Transverse colon (tissue), 4 donors: ENCODE measurements at regions not wholly inside any gene's neighbourhood (a gene's known extent, or its start where the extent isn't known, plus 50 kb on each side); places are given as distances from the start of the nearest gene placed in this dataset.

Experiments
- EP300 ChIP-seq: sonication (generic); formaldehyde crosslinking; IDR thresholded peaks from one replicate; pipeline ENCODE4 v1.6.1; 2017; ENCODE audit warnings: antibody characterized with exemption, low read depth
- POLR2A ChIP-seq: fragments of 450-650 bp; IDR thresholded peaks from one replicate; pipeline ENCODE4 v1.6.1; 2016; ENCODE audit warnings: antibody characterized with exemption, mild to moderate bottlenecking, moderate library complexity
- POLR2AphosphoS5 ChIP-seq, 3 donors: sonication (generic); formaldehyde crosslinking; IDR thresholded peaks; one replicate each; pipeline ENCODE4 v1.6.1; 2016; ENCODE audit warnings: antibody characterized with exemption in 3 of 3
- TF ChIP-seq, protein P1 (sequence below), 5 experiments: fragments of 200-600 bp in 3 of 5; fragments of 450-650 bp in 2 of 5; sonication (generic) in 3 of 5; IDR thresholded peaks; 1 replicate in 2 of 5; 2 replicates in 3 of 5; pipeline ENCODE4 v1.5.1; 2016 to 2017; ENCODE audit warnings: antibody characterized with exemption in 5 of 5, inconsistent platforms in 3 of 5, mild to moderate bottlenecking in 2 of 5, moderate library complexity in 1 of 5

DNA sequence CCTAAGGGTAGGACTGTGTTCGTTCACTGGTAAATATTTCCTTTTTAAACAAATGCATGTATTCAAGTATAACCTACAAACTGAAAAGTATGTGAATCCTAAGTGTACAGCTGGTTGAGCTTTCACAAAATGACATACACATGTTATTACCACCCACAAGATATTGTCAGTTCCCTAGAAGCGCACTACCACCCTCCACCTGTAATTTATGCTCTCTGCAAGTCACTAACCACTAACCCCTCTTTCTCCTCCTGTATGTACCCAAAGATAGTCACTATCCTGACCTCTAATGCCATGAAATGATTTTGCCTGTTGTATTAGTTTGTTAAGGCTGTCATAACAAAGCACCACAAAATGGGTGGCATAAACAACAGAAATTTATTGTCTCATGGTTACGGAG is 82.8 kb upstream of the CHODL start:
- no peak for TF ChIP-seq POLR2A
- TF ChIP-seq, protein P1, sequence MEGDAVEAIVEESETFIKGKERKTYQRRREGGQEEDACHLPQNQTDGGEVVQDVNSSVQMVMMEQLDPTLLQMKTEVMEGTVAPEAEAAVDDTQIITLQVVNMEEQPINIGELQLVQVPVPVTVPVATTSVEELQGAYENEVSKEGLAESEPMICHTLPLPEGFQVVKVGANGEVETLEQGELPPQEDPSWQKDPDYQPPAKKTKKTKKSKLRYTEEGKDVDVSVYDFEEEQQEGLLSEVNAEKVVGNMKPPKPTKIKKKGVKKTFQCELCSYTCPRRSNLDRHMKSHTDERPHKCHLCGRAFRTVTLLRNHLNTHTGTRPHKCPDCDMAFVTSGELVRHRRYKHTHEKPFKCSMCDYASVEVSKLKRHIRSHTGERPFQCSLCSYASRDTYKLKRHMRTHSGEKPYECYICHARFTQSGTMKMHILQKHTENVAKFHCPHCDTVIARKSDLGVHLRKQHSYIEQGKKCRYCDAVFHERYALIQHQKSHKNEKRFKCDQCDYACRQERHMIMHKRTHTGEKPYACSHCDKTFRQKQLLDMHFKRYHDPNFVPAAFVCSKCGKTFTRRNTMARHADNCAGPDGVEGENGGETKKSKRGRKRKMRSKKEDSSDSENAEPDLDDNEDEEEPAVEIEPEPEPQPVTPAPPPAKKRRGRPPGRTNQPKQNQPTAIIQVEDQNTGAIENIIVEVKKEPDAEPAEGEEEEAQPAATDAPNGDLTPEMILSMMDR (IDR thresholded peaks at IDR 0.05) = no peak
- TF ChIP-seq POLR2AphosphoS5 (IDR thresholded peaks at IDR 0.05) = no peak
- no peak for TF ChIP-seq EP300
